ENCODE measurements at regions not wholly inside any gene's neighbourhood (a gene's known extent, or its start where the extent isn't known, plus 50 kb on each side); places are given as distances from the start of the nearest gene placed in this dataset.

DNA sequence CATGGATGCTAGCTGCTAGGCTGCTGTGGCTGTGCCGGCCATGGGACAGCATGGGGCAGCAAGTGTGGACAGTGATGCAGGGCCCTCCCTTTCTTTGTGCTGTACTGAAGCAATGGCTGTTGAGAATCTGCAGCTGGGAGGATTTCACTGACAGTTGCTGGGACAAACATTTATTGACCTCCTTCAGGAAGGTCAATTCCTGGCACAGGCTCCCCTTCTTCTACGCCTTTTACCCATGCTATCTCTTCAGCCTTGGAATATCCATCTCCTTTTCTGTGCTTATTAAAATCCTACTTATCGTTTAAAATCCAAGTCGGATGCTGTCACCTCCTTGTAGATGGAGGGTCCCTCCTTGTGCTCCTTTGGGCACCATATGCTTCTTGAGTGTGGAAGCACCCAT, 213.1 kb upstream of the USP24 start:
- peak overlapping the region; percentile 66 for H3K27ac ChIP-seq (ENCODE audit: extremely low read length, insufficient read depth, low read length)
- CTCF ChIA-PET (ENCODE audit: low intra/inter-chr PET ratio, low total read pairs): no interaction called here

More for the DNA sequence above, 213.1 kb upstream of the USP24 start:
- Histone ChIP-seq H3K27me3 (ENCODE audit: control insufficient read depth in 1 of 2, insufficient read depth in 2 of 2, low read length in 2 of 2) (no peaks in the 10 kb centered on the region), H3K79me2 (ENCODE audit: insufficient read depth, low read length) (no peaks in the 10 kb centered on the region), H3K4me3 (replicated peaks in 1 of 3; ENCODE audit: insufficient read depth in 1 of 3, low read depth in 2 of 3, low read length in 3 of 3) (no peak overlapping the region), H2AFZ (ENCODE audit: low read length) (no peak overlapping the region), H3K4me1 (ENCODE audit: insufficient read depth, low read length) (peaks cover 78% of the 10 kb centered on the region), H3K36me3 (replicated peaks in 1 of 2; ENCODE audit: control insufficient read depth in 1 of 2, insufficient read depth in 2 of 2, low read length in 2 of 2) (no peaks in the 10 kb centered on the region), H3K9me3 (ENCODE audit: low read length) (no peaks in the 10 kb centered on the region), H3K9ac (ENCODE audit: insufficient read depth, low read depth, low read length) (peak overlapping the region; percentile 57; the same call in 1 of the 2 replicates), H3K4me2 (ENCODE audit: low read depth, low read length) (0 out of 2 replicates have a peak overlapping the region, but pooled peaks have one; percentile 18), H4K20me1 (ENCODE audit: insufficient read depth, low read length) (no peaks in the 10 kb centered on the region)
- BruUV-seq (replicated peaks): no TSS peak
- ATAC-seq (no peak), DNase-seq (ENCODE audit: low spot score) (no peak), FAIRE-seq (no peak)
- intact Hi-C loops (cut with micrococcal nuclease; ENCODE audit: unreplicated experiment) (loop anchor here (5.0 kb wide), 1 partner anchor 104 kb away; no protein-coding TSS in a partner anchor), in situ Hi-C loops (cut with HindIII; ENCODE audit: extremely low pct_ligation_motif_present, low pct_unique_long_range_greater_than_20kb) (no loop called here)
- POLR2A ChIA-PET: interaction anchor here (1.3 to 2.6 kb wide), 7 partner anchors 19 to 1426 kb away, joined by 3 to 21 read pairs (median 6); partner anchors contain the start of genes C8A, DHCR24 and PLPP3
- TF ChIP-seq SRY (CRISPR knock-in tag; IDR thresholded peaks at IDR 0.05) (no peak), ZNF816 (CRISPR knock-in tag; IDR thresholded peaks at IDR 0.05; ENCODE audit: borderline replicate concordance) (no peak), ZNF333 (CRISPR knock-in tag; IDR thresholded peaks at IDR 0.05; ENCODE audit: borderline replicate concordance) (no peak), MAFG (CRISPR knock-in tag; IDR thresholded peaks at IDR 0.05) (no peak), ZFX (CRISPR knock-in tag; IDR thresholded peaks at IDR 0.05; ENCODE audit: low read depth) (no peak), KLF12 (CRISPR knock-in tag; IDR thresholded peaks at IDR 0.05; ENCODE audit: borderline replicate concordance) (no peak), MTA3 (CRISPR knock-in tag; IDR thresholded peaks at IDR 0.05) (no peak), ZNF143 (CRISPR knock-in tag; IDR thresholded peaks at IDR 0.05) (no peak), PAF1 (CRISPR knock-in tag; IDR thresholded peaks at IDR 0.05) (no peak), PCBP1 (IDR thresholded peaks at IDR 0.05; ENCODE audit: borderline replicate concordance, low read depth, low read length) (no peak)
- TF ChIP-seq, protein P1, sequence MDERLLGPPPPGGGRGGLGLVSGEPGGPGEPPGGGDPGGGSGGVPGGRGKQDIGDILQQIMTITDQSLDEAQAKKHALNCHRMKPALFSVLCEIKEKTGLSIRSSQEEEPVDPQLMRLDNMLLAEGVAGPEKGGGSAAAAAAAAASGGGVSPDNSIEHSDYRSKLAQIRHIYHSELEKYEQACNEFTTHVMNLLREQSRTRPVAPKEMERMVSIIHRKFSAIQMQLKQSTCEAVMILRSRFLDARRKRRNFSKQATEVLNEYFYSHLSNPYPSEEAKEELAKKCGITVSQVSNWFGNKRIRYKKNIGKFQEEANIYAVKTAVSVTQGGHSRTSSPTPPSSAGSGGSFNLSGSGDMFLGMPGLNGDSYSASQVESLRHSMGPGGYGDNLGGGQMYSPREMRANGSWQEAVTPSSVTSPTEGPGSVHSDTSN (CRISPR knock-in tag; IDR thresholded peaks at IDR 0.05): no peak
- TF ChIP-seq, protein P2, sequence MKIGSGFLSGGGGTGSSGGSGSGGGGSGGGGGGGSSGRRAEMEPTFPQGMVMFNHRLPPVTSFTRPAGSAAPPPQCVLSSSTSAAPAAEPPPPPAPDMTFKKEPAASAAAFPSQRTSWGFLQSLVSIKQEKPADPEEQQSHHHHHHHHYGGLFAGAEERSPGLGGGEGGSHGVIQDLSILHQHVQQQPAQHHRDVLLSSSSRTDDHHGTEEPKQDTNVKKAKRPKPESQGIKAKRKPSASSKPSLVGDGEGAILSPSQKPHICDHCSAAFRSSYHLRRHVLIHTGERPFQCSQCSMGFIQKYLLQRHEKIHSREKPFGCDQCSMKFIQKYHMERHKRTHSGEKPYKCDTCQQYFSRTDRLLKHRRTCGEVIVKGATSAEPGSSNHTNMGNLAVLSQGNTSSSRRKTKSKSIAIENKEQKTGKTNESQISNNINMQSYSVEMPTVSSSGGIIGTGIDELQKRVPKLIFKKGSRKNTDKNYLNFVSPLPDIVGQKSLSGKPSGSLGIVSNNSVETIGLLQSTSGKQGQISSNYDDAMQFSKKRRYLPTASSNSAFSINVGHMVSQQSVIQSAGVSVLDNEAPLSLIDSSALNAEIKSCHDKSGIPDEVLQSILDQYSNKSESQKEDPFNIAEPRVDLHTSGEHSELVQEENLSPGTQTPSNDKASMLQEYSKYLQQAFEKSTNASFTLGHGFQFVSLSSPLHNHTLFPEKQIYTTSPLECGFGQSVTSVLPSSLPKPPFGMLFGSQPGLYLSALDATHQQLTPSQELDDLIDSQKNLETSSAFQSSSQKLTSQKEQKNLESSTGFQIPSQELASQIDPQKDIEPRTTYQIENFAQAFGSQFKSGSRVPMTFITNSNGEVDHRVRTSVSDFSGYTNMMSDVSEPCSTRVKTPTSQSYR (CRISPR knock-in tag; IDR thresholded peaks at IDR 0.05; ENCODE audit: borderline replicate concordance): no peak
- TF ChIP-seq, protein P3, sequence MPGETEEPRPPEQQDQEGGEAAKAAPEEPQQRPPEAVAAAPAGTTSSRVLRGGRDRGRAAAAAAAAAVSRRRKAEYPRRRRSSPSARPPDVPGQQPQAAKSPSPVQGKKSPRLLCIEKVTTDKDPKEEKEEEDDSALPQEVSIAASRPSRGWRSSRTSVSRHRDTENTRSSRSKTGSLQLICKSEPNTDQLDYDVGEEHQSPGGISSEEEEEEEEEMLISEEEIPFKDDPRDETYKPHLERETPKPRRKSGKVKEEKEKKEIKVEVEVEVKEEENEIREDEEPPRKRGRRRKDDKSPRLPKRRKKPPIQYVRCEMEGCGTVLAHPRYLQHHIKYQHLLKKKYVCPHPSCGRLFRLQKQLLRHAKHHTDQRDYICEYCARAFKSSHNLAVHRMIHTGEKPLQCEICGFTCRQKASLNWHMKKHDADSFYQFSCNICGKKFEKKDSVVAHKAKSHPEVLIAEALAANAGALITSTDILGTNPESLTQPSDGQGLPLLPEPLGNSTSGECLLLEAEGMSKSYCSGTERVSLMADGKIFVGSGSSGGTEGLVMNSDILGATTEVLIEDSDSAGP (CRISPR knock-in tag; IDR thresholded peaks at IDR 0.05; ENCODE audit: borderline replicate concordance): no peak
- TF ChIP-seq, protein P4, sequence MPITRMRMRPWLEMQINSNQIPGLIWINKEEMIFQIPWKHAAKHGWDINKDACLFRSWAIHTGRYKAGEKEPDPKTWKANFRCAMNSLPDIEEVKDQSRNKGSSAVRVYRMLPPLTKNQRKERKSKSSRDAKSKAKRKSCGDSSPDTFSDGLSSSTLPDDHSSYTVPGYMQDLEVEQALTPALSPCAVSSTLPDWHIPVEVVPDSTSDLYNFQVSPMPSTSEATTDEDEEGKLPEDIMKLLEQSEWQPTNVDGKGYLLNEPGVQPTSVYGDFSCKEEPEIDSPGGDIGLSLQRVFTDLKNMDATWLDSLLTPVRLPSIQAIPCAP (CRISPR knock-in tag; IDR thresholded peaks at IDR 0.05; ENCODE audit: low read depth): no peak
- 96% methylated on average over 4 of the region's 4 CpGs for WGBS (ENCODE audit: low lambda C conversion rate)
